C1 segment of cervical spinal cord (tissue), 14 donors: ENCODE measurements at regions not wholly inside any gene's neighbourhood (a gene's known extent, or its start where the extent isn't known, plus 50 kb on each side); places are given as distances from the start of the nearest gene placed in this dataset.

Source experiments
- DNase-seq, 14 donors: peaks; one replicate each; lab custom pipeline; 2025; lab: John Stamatoyannopoulos, UW

DNA sequence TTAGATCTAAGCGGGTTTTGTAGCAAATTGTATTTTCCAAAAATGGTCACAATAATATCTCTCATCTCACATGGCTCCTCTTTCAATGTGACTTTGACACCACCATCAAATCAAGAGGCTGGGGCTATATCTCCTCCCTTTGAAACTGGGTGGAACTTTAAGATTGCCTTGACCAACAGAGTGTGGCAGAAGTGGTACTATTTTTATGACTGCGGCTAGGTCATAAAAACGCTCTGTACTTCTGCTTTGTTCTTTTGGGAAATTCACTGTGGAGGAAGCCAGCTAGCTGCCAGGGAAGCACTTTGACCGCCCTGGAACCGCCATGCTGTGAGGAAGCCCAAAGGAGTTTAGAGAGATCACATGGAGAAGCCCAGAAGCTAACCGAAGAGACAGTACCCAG, 50.7 kb upstream of the ACOT11 start:
- no peak for DNase-seq

- DNase-seq = no peak
Measured at GRCh38 chr1:54495954-54496353, 52.1 kb upstream of the ACOT11 start.

DNA sequence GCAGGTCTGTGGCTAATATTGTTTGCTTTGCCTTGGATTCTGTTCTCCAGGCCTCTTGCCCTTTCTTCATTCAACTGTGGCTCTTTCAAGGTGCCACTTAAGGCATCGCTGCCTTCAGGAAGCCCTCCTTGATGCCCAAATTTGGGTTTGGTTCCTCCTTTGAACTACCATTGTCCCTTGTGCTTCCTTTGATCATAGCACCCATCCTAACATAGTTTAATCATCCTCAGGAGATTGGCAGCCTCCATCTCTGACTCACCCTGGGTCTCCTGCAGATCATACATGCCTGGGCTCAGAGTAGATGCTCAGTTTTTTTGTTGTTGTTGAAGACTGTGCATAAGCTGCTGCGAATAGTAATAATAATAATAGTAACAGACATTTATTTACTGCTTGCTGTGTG, 54.4 kb upstream of the ACOT11 start:
- no peak for DNase-seq

DNA sequence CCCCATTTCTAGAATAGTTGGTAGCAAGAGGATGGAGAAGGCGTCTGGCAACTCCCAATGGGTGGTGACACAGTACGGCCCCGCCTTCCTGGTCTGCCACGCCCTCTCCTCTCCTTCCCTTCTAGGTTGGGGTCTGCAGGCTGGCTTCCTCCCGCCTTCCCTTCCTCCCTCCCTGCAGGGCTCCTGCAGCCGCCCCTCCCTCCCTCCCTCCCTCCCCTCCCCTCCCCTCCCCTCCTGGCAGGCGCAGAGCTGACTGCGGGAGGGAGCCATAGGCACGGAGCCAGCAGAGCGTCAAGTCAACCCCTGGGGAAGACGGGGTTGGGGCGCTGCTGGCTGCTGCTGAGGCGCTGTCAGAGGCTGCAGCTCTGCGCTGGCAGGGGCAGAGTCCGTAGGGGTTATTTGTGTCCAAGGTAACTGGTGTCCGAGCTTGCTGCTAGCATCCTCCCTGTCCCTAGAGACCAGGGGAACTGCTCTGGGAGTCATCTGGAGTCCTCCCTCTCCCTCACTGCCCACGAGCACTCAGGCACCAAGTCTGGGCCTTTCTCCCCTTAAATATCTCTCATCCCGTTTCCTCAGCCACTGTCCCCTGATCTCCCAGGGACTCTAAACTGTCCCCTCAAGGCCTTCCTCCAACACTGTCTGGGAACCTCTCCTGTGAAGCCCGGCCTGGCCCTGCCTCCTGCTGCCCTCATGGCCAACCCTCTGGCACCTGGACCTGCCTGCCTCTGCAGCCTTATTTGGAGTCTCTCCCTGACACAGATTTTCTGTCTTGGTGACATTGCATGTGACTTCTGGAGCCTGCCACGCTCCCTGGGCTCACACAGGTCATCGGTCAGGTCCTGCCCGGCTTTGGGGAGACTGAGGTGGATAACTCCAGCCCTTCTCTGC, 57.4 kb upstream of the ACOT11 start:
- DNase-seq = peak in 5 of 14 donors; percentile 11 to 29 (median 18)

- DNase-seq = no peak
Measured at GRCh38 chr1:54489627-54490250, 58.3 kb upstream of the ACOT11 start.

GRCh38 chr1:54488779-54489626, 59.0 kb upstream of the ACOT11 start:
- DNase-seq = peak; percentile 13 to 88 (median 68)

DNA sequence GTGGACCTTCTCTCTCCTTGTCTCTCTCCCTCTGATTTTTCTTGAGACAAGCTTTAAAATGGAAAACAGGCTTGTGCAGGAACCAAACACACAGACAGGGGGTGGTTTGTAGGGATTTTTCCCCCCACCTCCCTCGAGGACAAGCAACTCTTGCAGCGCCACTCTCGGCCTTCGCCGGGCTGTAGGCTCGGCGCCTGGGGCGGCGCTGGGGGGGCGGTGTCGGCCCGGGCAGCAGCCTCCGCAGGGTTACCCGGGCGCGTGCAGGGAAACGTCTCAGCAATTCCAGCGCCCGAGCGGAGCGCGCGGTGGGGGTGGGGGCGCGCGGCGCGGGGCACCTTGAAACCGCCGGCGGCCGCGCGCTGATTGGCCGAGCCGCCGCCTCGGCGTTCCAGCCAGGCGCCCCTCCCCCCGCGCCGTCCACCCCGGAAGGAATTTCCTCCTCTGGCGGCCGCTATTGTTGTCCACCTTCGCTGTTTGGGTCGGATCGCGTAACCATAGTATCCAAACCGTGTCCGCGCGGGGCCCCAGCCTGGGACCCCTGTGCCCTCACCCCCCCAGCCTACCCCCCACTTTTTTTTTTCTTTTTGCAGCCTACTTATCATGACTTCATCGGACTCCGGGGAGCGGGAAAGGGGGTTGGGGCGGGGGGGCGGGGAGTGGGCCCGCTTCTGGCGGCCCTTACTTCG, 59.8 kb upstream of the ACOT11 start:
- DNase-seq = peak; percentile 55 to 94 (median 86)

DNA sequence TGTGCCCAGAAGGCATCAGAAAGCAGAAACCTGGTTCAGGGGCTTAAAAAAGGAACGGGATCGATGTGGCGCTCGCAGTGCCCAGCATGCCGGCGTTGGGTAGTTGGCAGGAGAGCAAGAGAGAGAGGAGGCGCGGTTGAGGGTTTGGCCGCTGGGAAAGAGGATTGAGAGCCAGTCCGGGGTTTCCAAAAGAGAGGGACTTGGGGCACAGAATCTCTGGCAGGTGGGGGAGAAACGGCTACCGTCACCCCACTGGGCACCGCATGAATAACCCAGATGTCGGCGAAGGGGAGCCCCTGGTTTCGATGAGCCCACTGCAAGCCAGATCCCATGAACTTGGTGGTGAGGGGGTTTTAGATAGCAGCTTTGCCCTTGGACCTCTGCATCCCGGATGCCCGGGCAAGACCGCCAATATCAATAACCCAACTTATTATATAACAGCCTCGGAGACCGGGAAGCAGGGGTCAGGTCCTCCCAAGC, 60.4 kb upstream of the ACOT11 start:
- peak in 10 of 14 donors; percentile 40 to 87 (median 70) for DNase-seq

GRCh38 chr1:54486907-54487306, 61.1 kb upstream of the ACOT11 start:
- DNase-seq = peak in 2 of 14 donors; percentile 6 to 50

DNA sequence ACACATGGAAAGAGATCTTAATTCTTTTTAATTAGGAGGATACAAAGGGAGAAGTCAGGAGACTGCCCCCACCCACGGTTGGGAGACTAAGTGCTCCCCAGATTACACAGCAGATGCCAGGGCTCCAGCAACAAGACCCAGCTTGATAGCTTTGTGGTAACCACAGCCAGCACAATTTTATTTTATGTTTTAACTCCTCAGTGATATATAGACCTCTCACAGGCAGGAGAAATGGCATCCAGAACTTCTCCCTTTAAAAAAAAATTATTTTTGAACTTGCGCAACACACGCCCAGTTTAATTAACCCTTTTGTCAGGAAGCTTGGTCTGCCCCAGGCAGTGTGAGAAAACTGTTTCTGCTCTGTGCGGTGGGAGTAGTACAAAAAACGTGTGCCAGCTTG, 62.6 kb upstream of the ACOT11 start:
- no peak for DNase-seq

GRCh38 chr1:54483875-54484437, 64.1 kb upstream of the ACOT11 start:
- DNase-seq = no peak

GRCh38 chr1:54481201-54481884, 66.7 kb upstream of the ACOT11 start:
- DNase-seq = no peak

GRCh38 chr1:54480525-54480848, 67.5 kb upstream of the ACOT11 start:
- DNase-seq = no peak

DNA sequence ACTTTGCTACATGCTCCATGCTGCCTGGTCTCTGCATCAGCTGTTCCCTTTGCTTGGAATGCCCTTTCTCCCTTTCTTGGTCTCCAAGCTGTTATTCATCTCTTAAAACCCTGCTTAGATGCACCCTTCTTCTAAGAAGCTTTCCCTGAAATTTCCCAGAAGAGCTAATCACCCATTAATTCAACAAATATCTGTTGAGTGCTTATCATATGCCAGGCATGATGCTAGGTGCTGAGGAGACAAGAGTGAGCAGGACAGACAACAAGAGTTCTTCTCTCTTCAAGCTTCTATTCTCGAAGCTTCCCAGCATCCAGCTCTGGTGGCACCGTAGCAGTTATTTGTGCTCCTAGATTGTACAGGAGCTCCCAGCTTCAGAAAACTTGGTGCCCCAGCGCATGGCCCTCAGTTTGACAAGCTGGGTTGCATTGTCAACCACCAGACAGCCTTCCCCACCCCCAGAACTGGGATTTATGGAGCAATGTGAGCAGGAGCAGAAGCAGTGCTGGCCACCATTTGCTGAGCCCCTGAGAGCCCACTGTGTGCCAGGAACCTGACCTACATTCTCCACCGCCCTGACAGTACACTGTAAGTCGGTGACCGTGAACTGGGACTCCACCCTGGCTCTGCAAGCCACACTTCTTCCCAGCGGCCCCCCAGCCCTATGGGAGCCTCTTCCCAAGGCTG, 68.0 kb upstream of the ACOT11 start:
- DNase-seq = peak in 1 of 14 donors; percentile 45

- no peak for DNase-seq
Measured at GRCh38 chr1:54479251-54479650, 68.8 kb upstream of the ACOT11 start.

DNA sequence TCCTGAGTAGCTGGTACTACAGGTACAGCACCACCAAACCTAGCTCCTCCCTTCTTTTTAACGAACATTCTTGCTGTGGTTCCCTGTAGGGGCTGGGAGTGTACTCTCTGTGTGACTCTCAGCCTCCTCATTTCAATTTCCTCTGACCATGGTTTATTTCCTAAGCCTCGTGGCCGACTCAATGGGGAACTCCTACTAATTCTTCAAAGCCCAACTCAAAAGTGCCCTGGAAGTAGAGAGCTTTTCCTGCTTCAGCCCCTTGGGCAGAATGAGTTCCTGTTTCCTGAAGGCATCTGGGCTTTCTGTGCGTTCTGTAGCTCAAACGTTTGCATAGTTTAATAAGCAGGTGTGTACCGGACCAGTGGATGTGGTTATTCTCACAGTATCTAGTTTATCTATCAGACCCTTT, 70.9 kb upstream of the ACOT11 start:
- DNase-seq = no peak

DNA sequence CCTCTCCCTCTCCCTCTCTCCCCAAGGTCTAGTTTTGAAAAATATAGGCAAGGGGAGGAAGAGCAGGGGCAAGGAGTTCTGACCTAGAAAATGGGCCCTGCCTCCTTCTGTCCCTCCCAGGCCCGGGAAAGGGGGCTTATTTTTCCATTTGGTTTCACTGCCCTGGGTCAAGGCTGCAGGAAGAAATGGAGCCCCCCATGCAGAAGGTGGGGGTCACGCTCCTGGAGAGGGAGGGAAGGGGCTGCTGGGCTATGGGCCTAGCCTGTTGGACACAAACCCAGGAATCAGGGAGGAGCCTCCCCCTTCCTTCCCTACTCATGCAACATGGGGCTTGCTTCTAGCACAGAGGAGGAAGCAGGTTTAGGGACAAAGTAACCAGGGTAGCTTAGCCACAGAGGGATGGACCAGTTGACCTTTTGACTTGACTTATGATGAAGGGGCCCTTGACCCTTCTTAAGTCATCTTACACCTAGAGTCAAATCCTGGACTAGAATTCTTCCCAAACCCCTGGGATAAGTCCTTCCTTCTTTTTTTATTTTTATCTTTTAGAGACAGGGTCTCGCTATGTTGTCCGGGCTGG, 70.4 kb upstream of the SSBP3 start:
- no peak for DNase-seq

GRCh38 chr1:54475946-54476516, 69.8 kb upstream of the SSBP3 start:
- DNase-seq = no peak

DNA sequence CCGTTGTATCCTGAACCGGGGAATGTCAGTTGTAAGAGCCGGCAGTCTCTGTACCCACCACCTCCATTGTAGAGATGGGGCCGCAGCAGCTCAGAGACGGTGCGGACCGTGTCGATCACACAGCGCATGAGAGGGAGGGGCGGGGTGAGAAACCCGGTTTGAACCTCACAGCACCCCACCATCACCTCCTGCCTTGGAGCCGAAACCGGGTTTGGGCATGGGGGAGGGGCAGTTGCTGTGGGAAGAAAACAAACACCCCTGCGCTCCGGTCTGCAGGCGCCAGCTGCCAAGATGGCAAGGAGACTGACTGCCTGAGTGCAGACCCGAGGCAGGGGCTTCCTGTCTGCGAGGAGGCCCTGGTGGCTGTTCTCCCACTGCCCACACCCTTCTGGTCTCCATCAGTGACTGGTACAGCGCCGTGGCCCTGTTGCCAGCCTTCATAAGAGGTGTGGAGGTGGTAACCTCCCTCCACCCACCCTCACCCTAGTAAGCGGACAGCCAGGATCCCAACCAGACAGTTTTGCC, 69.2 kb upstream of the SSBP3 start:
- peak in 2 of 14 donors; percentile 12 to 22 for DNase-seq
